Caco-2 (cell line): ENCODE measurements at regions not wholly inside any gene's neighbourhood (a gene's known extent, or its start where the extent isn't known, plus 50 kb on each side); places are given as distances from the start of the nearest gene placed in this dataset.

Source experiments
- BruUV-seq: library from RNA; stranded (reverse); fragments of 400-500 nt; replicated peaks from 2 replicates; lab custom pipeline; 2021; lab: Mats Ljungman, UMichigan
- CTCF ChIA-PET: fragments of 300-600 bp; sonication (Branson Sonifier 250); formaldehyde crosslinking; loops from one replicate; lab custom pipeline; 2022; ENCODE audit warnings: antibody characterized with exemption; lab: Charles Lee
- POLR2A ChIA-PET: fragments of 300-600 bp; sonication (Branson Sonifier 250); formaldehyde crosslinking; loops from one replicate; lab custom pipeline; 2022; ENCODE audit warnings: antibody characterized with exemption; lab: Charles Lee
- DNase-seq, 2 experiments: peaks; one replicate each; pipeline versions ENCODE4 v3.0.0 to v3.0.0-alpha.2; 2020 to 2022
- H3K27me3 ChIP-seq: replicated peaks from 2 replicates; pipeline ENCODE4 v1.6.0; 2011; ENCODE audit warnings: low read length; ENCODE audit not compliant: control insufficient read depth, insufficient read depth
- H3K36me3 ChIP-seq: 2 replicates; pipeline ENCODE4 v1.5.1; 2011; ENCODE audit warnings: low read length; ENCODE audit not compliant: control insufficient read depth, insufficient read depth
- H3K4me1 ChIP-seq: fragments of 250-450 bp; sonication (Bioruptor Pico); 2 replicates; pipeline ENCODE4 v1.5.1; 2020; ENCODE audit warnings: mild to moderate bottlenecking
- H3K4me3 ChIP-seq: 2 replicates; pipeline ENCODE4 v1.5.1; 2011; ENCODE audit warnings: low read depth, mild to moderate bottlenecking, control low read depth, low read length
- H3K9me3 ChIP-seq: fragments of 250-450 bp; sonication (Bioruptor Pico); 2 replicates; pipeline ENCODE4 v1.5.1; 2020; ENCODE audit warnings: mild to moderate bottlenecking, moderate library complexity
- H3K27ac Mint-ChIP-seq: one replicate; pipeline ENCODE4 v1.8.0; 2022; ENCODE audit warnings: mixed read lengths; ENCODE audit not compliant: unreplicated experiment
- H3K27me3 Mint-ChIP-seq: one replicate; pipeline ENCODE4 v1.8.0; 2022; ENCODE audit warnings: mixed read lengths; ENCODE audit not compliant: insufficient read depth, unreplicated experiment
- H3K36me3 Mint-ChIP-seq: one replicate; pipeline ENCODE4 v1.8.0; 2022; ENCODE audit warnings: mild to moderate bottlenecking, mixed read lengths; ENCODE audit not compliant: insufficient read depth, unreplicated experiment
- H3K4me1 Mint-ChIP-seq: one replicate; pipeline ENCODE4 v1.8.0; 2022; ENCODE audit warnings: low read depth, mixed read lengths; ENCODE audit not compliant: unreplicated experiment
- H3K4me3 Mint-ChIP-seq: one replicate; pipeline ENCODE4 v1.8.0; 2022; ENCODE audit warnings: mild to moderate bottlenecking, moderate library complexity, mixed read lengths; ENCODE audit not compliant: unreplicated experiment
- H3K9me3 Mint-ChIP-seq: one replicate; pipeline ENCODE4 v1.8.0; 2022; ENCODE audit warnings: mixed read lengths; ENCODE audit not compliant: unreplicated experiment
- CTCF ChIP-seq, 2 experiments: fragments of 200-600 bp in 1 of 2; IDR thresholded peaks; 1 replicate in 1 of 2; 2 replicates in 1 of 2; pipeline versions ENCODE4 v1.5.1 to v1.8.0; 2011 to 2022; ENCODE audit warnings: antibody characterized with exemption in 1 of 2, control low read depth in 1 of 2, inconsistent platforms in 1 of 2, low read depth in 1 of 2, low read length in 1 of 2, mild to moderate bottlenecking in 1 of 2, moderate library complexity in 1 of 2; ENCODE audit not compliant: insufficient read depth in 1 of 2, severe bottlenecking in 1 of 2, unreplicated experiment in 1 of 2
- intact Hi-C: fragments of 100-400 bp; cut with micrococcal nuclease; formaldehyde crosslinking; loops from one replicate; pipeline ENCODE4 v1.10.0; 2022; ENCODE audit not compliant: unreplicated experiment

GRCh38 chr3:144455841-144456440, 484.3 kb downstream of the DIPK2A start:
- POLR2A ChIA-PET, result no interaction called here
- Mint-ChIP-seq H3K27me3 (no peaks in the 10 kb centered on the region), H3K36me3 (no peaks in the 10 kb centered on the region), H3K27ac (no peak overlapping the region), H3K4me3 (no peak overlapping the region), H3K9me3 (peaks cover 19% of the 10 kb centered on the region), H3K4me1 (peaks cover 16% of the 10 kb centered on the region)
- CTCF ChIA-PET, result no interaction called here
- Histone ChIP-seq H3K36me3 (no peaks in the 10 kb centered on the region), H3K9me3 (no peaks in the 10 kb centered on the region), H3K4me3 (no peak overlapping the region), H3K4me1 (peaks cover 4% of the 10 kb centered on the region; the same call in 1 of the 2 replicates), H3K27me3 (no peaks in the 10 kb centered on the region)
- TF ChIP-seq CTCF (IDR thresholded peaks at IDR 0.05; ENCODE audit: insufficient read depth in 1 of 2, low read depth in 1 of 2, low read length in 1 of 2, severe bottlenecking in 1 of 2, unreplicated experiment in 1 of 2), result no peak
- intact Hi-C loops, result no loop called here
- DNase-seq, result no peak
- no TSS peak for BruUV-seq

- no TSS peak for BruUV-seq
- Mint-ChIP-seq H3K36me3 (no peaks in the 10 kb centered on the region), H3K27me3 (no peaks in the 10 kb centered on the region), H3K4me3 (no peak overlapping the region), H3K4me1 (peaks cover 16% of the 10 kb centered on the region), H3K27ac (no peak overlapping the region), H3K9me3 (peaks cover 19% of the 10 kb centered on the region)
- intact Hi-C loops, result no loop called here
- Histone ChIP-seq H3K4me1 (peaks cover 12% of the 10 kb centered on the region; the same call in 1 of the 2 replicates), H3K9me3 (no peaks in the 10 kb centered on the region), H3K4me3 (no peak overlapping the region), H3K27me3 (no peaks in the 10 kb centered on the region), H3K36me3 (no peaks in the 10 kb centered on the region)
- no peak for TF ChIP-seq CTCF (IDR thresholded peaks at IDR 0.05; ENCODE audit: insufficient read depth in 1 of 2, low read depth in 1 of 2, low read length in 1 of 2, severe bottlenecking in 1 of 2, unreplicated experiment in 1 of 2)
- ChIA-PET CTCF (no interaction called here), POLR2A (no interaction called here)
- no peak for DNase-seq
These were observed 486.1 kb downstream of the DIPK2A start for GRCh38 chr3:144457758-144458157.

GRCh38 chr3:144458283-144458682, 486.7 kb downstream of the DIPK2A start:
- intact Hi-C loops, result no loop called here

More at GRCh38 chr3:144458283-144458682, 486.7 kb downstream of the DIPK2A start:
- Mint-ChIP-seq H3K9me3 (peaks cover 19% of the 10 kb centered on the region), H3K36me3 (no peaks in the 10 kb centered on the region), H3K4me3 (no peak overlapping the region), H3K4me1 (peaks cover 16% of the 10 kb centered on the region), H3K27me3 (no peaks in the 10 kb centered on the region), H3K27ac (no peak overlapping the region)
- no peaks in the 10 kb centered on the region for H3K27me3 ChIP-seq
- H3K4me3 ChIP-seq, result no peak overlapping the region
- no peaks in the 10 kb centered on the region for H3K9me3 ChIP-seq
- ChIA-PET POLR2A (no interaction called here), CTCF (no interaction called here)
- BruUV-seq, result no TSS peak
- TF ChIP-seq CTCF (IDR thresholded peaks at IDR 0.05; ENCODE audit: insufficient read depth in 1 of 2, low read depth in 1 of 2, low read length in 1 of 2, severe bottlenecking in 1 of 2, unreplicated experiment in 1 of 2), result no peak
- H3K4me1 ChIP-seq, result peaks cover 12% of the 10 kb centered on the region; the same call in 1 of the 2 replicates
- no peak for DNase-seq
- no peaks in the 10 kb centered on the region for H3K36me3 ChIP-seq
